HG03571 (cell line): ENCODE measurements at regions not wholly inside any gene's neighbourhood (a gene's known extent, or its start where the extent isn't known, plus 50 kb on each side); places are given as distances from the start of the nearest gene placed in this dataset.
"Not testable (repeated sequence)": the region's sequence is repeated elsewhere in the genome, so short reads cannot be mapped to it uniquely, and the experiment has no call there.

ENCODE experiments used
- ATAC-seq: cut with Tn5 transposase; IDR thresholded peaks from one replicate; pipeline ENCODE4 v1.9.1; 2021; ENCODE audit not compliant: unreplicated experiment

GRCh38 chr13:65435590-65435989 is 1794.5 kb downstream of the PCDH9 start:
- ATAC-seq = no peak

DNA sequence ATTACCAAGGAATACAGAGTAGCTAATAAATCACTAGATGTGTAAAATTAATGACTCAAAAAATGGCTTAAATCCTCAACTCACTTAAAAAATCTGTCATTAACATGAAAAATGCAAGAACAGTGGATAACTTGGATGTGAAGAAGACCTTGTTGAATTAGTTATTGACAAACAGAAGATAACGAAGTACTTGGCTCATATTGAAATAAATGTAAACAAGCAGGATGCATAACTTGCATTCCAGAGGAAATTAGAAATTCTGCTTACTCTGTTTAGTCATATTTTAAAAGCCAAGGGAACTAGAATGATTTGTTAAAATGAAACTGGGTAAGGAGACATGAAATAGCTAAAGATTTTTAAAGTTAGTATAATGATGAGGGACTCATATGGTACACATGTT is 1812.2 kb downstream of the PCDH9 start:
- ATAC-seq = no peak

- no peak for ATAC-seq
Observed at GRCh38 chr13:65416784-65417183, 1813.4 kb downstream of the PCDH9 start.

DNA sequence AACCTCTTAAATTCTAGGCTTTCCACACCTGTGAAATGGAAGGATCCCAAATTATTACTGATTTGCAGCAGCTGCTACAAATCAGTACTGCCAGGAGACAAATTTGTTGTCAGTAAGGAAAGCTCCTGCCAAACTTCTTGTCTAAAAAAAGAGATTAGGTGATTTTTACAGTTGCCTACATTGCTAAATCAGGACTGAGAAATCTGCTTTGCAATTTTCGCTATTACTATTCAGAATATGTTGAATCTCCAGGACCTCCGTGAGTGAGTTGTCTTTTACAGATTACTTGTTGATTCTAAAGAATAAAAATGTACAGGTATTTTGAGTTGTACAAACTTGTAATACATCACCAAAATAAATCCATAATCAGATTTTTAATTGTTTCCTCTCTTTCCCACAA is 1815.9 kb downstream of the PCDH9 start:
- no peak for ATAC-seq

DNA sequence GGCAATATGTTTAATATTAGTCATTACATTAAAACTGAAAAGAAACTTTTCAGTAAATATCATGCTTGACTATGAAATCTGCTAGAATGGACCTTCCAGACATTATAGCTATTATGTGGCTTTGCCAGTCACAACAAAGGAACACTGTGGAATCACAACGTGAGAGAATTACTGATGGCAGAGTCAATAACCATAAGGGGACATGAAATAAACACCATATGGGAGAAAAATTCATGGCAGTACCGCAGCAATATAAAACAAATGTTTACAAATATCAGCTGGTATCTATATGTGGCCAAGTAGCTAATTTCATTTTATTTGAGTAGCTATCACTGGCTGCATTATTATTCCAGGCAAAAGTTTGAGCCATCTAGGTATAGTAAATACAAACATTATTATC is 1818.6 kb downstream of the PCDH9 start:
- no peak for ATAC-seq

DNA sequence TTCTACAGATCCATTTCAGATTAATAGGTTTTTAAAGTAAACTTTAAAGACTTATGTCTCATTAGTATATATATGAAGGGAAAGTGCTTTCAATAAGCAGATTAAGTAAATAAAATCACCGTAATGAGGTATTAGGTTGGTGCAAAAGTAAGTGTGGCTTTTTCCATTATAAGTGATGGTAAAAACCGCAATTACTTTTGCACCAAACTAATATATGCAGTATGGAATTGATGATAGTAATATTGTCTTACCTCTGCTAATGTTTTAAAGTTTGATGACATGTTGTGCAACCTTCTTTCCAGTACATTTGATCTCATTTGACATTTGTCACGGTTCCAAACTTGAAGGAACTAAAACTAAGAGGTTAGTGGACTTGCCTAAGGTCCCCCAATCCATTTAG is 1819.3 kb downstream of the PCDH9 start:
- ATAC-seq = no peak

GRCh38 chr13:65401315-65401714 is 1828.8 kb downstream of the PCDH9 start:
- ATAC-seq = no peak

GRCh38 chr13:65400702-65401101 is 1829.4 kb downstream of the PCDH9 start:
- ATAC-seq = no peak

GRCh38 chr13:65387743-65388347 is 1842.3 kb downstream of the PCDH9 start:
- ATAC-seq = no peak

DNA sequence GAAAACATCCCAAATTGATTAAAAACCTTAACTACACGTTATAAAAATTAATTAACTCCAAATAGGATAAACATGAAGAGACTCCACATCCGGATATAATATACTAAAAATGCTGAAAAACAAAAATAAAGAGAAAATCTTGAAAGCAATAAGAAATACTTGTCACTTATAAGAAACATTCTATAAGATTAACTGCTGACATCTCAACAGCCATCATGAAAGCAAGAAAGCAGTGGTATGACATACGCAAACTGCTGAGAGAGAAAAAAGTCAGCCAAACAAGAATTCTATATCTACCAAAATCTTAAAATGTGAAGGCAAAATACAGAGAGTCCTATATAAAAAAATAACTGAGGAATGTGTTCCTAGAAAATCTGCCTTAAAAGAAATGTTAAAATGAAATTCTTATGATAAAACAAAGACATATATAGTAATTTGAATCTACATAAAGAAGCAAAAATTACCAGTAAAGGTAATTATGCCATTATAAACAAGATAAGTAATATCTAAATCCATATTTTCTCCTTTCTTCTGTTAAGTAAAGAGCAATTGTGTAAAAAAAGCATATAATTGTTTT is 1851.1 kb downstream of the PCDH9 start:
- ATAC-seq = no peak

DNA sequence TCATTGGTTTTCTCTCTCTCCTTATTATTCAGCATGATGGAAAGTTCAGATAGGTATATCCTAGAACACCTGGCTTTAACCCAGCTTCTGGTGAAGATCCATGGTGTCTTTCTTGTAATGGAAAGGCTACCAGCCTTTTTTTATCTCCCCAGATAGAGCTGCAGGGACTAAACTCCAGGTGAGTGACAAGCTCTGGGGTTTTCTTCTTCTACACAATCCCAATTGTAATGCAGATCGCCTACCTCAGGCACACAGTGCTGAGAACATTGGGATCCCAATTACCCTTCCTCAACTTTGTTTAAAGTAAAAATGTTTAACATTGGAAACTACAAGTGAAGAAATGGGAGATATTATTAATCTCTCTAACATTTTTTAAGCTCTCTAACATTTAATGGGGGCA is 1851.7 kb downstream of the PCDH9 start:
- no peak for ATAC-seq

DNA sequence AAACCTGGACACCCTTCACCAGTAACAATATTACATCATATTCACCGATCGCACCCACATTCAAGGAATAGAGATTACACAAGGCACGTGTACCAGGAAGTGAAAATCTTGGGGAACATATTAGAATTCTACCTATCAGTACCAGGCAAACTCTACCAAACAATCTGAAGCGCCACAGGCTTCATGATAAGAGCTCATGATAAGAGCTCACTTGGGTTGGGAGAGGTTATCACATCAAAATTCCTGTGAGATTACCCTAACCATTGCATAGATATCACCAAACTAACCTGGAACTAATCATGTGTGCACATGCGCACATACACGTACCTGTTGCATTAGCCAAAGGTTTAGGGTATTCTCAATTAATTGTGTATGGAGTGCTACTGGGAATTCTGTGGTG is 1861.3 kb downstream of the PCDH9 start:
- ATAC-seq = no peak

DNA sequence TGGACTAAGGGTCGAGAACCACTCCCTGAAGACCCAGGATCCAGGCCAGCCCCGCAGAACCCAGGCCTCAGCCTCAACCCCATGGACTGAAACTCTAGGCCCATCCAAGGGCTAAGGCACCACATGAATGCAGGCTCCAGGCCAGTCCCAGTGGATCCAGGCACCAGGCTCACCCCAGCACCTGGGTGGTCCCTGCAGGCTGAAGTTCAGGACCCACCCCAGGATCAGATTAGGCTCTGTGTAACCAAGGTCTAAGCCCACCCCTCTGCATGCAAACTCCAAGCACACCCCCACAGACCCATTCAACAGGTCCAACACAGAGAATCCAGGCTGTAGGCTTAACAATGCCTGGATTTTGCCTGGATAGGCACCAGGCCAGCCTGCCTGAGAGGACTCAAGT is 1876.2 kb downstream of the PCDH9 start:
- no peak for ATAC-seq

- ATAC-seq = not testable (repeated sequence)
Observed at GRCh38 chr13:65353150-65353549, 1877.0 kb downstream of the PCDH9 start.

DNA sequence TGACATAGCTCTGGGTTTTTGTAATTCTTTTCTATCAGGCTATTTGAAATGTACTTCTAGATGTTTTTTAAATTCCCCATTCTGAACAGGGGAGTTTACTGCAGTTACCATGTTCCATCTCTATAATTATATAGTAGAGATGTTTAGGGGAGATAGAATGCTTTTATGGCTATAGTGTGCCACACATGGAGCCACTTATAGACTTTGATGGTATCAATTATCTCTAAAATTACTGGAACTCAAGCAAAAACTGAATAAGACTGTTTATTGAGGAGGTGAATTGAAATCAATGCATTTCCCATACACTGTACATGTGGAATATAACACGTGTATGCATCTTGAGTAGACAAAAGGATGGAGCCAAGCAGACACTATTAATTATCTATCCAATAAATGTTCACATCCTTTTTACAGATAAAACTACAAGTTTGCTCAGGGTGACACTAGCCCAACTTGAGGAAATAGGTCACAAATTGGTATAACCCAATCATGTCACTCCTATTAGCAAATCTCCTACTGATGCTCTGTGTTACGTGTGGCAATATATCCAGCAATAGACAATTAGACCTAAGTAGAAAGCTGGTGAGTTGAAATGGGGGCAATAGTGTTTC is 1882.6 kb downstream of the PCDH9 start:
- no peak for ATAC-seq

DNA sequence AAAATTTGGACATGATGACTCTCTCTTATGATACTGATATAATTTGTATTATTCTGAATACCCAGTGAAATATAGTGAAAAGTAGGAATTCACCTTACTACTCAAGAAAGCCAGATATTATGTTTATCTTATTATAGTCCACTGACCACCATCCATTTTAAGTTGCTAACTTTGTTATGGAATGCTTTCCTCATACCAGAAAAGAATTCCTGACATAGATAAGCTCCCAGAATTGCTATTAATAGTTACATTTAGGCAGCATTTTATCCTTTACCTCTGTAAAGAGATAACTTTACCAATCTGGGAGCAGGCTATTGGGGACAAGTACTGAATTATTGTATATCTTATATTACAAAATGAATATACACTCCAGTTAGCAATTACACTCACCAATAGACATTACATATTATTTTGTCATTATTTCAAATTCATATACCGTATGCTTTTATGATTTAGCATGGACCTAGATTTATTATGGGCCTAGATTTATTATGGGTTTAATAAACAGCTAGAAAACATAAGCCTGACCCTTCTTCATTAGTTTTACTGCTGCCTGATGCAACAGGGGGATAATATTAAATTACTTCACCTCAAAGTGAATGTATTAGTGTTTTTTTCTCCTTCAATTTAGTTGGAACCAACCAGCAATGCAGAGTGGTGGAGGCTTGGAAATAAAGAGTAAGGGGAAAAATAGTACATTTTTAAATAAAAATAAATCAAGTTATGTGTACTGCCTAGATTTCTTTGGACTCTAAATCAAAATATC is 1886.1 kb downstream of the PCDH9 start:
- no peak for ATAC-seq

DNA sequence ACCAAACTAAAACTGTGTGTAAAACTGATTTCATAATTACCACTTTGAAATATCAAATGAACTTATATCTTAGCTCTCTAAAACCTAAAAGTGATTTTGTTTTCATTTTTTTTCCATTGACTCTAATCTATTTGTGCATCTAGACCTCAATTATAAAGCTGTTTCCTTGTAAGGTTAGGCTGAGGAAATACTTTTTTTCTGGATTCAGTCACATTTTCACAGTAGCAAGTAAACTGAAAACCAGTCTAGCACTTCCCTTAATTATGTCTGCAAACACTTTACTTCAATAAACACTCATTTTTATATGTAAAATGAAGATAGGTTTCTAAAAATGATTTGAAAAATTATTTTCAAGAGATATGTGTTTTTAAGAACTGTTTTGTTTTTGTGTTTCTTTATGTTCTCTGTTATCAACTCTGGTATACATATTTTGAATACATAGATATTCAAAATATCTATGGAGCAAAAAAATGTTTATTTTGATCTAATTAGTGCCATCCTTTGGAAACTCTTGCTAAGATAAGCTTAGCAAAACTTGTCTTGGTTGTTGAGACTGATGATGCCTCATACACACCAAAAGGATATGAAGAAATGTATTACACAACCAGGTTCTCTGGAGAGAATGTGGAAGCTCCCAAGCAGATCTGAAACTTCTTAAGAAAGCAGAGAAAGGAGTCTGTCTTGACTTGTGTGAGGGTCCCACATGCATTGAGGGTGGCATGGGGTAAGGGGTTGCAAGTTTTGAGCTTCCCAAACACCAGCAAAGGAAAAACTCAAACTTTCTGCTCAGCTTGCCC is 1887.4 kb downstream of the PCDH9 start:
- ATAC-seq = no peak

DNA sequence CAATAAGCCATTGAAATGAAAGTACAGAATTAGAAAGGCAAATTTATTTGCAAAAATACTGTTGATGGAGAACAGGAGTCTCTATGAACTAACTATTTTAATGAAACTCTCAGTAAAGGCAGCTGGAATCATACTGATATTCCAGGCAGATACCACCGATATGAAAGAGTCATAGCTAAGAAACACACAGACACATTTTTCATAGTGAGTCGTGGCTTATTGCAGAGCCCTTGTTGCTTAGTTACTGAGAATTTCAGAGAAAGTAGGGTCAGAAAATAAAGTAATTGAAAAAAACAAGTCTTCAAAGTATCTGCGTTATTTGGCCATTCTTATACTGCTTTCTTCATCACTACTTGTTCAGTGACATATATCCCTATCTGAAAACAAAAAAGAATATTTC is 1890.9 kb downstream of the PCDH9 start:
- no peak for ATAC-seq

DNA sequence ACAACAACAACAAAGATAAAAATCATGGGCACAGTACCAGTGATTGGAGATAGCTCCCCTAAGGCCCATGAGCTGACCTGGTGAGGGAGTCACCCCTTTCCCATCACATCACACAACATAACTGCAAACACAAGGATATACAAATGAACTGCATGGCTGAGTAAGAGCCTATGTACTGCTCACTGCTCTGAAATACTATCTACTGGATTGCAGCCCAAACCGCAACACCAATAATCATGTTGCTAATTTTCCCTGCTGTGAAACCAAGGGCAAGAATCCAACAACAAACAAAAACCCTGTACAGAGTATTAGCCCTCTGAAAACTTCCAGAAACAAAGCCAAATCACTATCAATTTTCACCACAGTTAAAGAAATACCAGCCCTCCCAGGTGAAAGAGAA is 1893.2 kb downstream of the PCDH9 start:
- no peak for ATAC-seq

DNA sequence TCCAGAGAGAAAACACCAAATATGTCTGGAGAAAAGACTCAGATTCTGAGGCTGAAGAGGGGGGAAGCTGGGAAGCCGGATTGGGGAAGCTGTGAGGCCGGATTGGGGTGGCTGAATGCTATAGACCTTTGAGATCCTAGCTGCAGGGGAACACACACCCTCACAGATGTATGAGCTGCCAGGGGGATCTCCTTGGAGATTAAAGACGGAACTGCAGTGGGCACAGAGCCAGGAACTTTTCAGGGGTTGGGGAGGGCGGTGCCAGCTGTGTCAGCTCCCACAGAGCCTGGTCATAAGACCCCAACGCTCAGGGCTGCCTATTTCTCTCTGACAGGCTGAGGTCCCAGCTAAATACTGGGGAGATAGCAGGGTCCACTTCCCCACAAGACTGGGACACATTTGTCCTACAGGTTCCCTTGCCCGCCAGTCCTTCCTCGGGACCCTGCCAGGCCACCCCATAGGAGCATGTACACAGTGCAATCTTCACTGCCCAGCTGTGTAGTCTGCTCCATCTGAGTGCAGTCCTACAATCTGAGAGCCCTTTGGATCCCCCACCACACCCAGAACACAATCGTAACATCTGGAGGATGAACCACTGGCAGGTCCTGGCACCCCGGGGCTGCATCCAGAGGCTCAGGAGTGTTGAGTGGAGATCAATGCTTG is 1893.9 kb downstream of the PCDH9 start:
- ATAC-seq = no peak

GRCh38 chr13:65330691-65331090 is 1899.4 kb downstream of the PCDH9 start:
- no peak for ATAC-seq
